ENCODE measurements at regions not wholly inside any gene's neighbourhood (a gene's known extent, or its start where the extent isn't known, plus 50 kb on each side); places are given as distances from the start of the nearest gene placed in this dataset.

GRCh38 chr3:102141928-102142239 is 292.6 kb downstream of the NFKBIZ start:
- TF ChIP-seq, protein P1, sequence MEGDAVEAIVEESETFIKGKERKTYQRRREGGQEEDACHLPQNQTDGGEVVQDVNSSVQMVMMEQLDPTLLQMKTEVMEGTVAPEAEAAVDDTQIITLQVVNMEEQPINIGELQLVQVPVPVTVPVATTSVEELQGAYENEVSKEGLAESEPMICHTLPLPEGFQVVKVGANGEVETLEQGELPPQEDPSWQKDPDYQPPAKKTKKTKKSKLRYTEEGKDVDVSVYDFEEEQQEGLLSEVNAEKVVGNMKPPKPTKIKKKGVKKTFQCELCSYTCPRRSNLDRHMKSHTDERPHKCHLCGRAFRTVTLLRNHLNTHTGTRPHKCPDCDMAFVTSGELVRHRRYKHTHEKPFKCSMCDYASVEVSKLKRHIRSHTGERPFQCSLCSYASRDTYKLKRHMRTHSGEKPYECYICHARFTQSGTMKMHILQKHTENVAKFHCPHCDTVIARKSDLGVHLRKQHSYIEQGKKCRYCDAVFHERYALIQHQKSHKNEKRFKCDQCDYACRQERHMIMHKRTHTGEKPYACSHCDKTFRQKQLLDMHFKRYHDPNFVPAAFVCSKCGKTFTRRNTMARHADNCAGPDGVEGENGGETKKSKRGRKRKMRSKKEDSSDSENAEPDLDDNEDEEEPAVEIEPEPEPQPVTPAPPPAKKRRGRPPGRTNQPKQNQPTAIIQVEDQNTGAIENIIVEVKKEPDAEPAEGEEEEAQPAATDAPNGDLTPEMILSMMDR (conservative IDR thresholded peaks at IDR 0.05; ENCODE audit: low read length) = no peak
- TF ChIP-seq EZH2phosphoT487 (IDR thresholded peaks at IDR 0.05; ENCODE audit: borderline replicate concordance) = no peak

Data from Loucy (cell line).